ENCODE measurements at regions not wholly inside any gene's neighbourhood (a gene's known extent, or its start where the extent isn't known, plus 50 kb on each side); places are given as distances from the start of the nearest gene placed in this dataset.

GRCh38 chr1:106049595-106049994 is 1006.9 kb upstream of the PRMT6 start:
- 90 to 100% methylated on average over 1 of the region's 1 CpG for WGBS, 2 experiments (ENCODE audit: insufficient coverage in 2 of 2)
- Histone ChIP-seq H3K27ac (ENCODE audit: low read depth, low read length, severe bottlenecking) (no peak overlapping the region), H3K4me3 (ENCODE audit: extremely low read depth, insufficient read depth, low read length, poor library complexity, severe bottlenecking) (no peak overlapping the region)

GRCh38 chr1:106055855-106056254 is 1000.6 kb upstream of the PRMT6 start:
- no peak overlapping the region for H3K4me3 ChIP-seq (ENCODE audit: extremely low read depth, insufficient read depth, low read length, poor library complexity, severe bottlenecking)
- no peaks in the 10 kb centered on the region for H3K4me1 ChIP-seq (ENCODE audit: control insufficient read depth, insufficient read depth, low read length, poor library complexity, severe bottlenecking)
- H3K36me3 ChIP-seq (ENCODE audit: control insufficient read depth, insufficient read depth, low read length), result no peaks in the 10 kb centered on the region
- no peaks in the 10 kb centered on the region for H3K9me3 ChIP-seq (ENCODE audit: control insufficient read depth, low read length)
- H3K27ac ChIP-seq (ENCODE audit: low read depth, low read length, severe bottlenecking), result no peak overlapping the region
- 80% methylated on average over 1 of the region's 1 CpG; no CpG with 5 or more reads in 1 of the 2 experiments for WGBS, 2 experiments (ENCODE audit: insufficient coverage in 2 of 2)

More at GRCh38 chr1:106049595-106049994, 1006.9 kb upstream of the PRMT6 start:
- Histone ChIP-seq H3K36me3 (ENCODE audit: control insufficient read depth, insufficient read depth, low read length) (no peaks in the 10 kb centered on the region), H3K9me3 (ENCODE audit: control insufficient read depth, low read length) (no peaks in the 10 kb centered on the region), H3K4me1 (ENCODE audit: control insufficient read depth, insufficient read depth, low read length, poor library complexity, severe bottlenecking) (no peaks in the 10 kb centered on the region)

GRCh38 chr1:106061586-106062495 is 994.6 kb upstream of the PRMT6 start:
- H3K27ac ChIP-seq (ENCODE audit: low read depth, low read length, severe bottlenecking), result no peak overlapping the region
- WGBS, 2 experiments (ENCODE audit: insufficient coverage in 2 of 2), result 67 to 79% methylated on average over 3 of the region's 3 CpGs
- H3K36me3 ChIP-seq (ENCODE audit: control insufficient read depth, insufficient read depth, low read length), result no peaks in the 10 kb centered on the region
- no peaks in the 10 kb centered on the region for H3K4me1 ChIP-seq (ENCODE audit: control insufficient read depth, insufficient read depth, low read length, poor library complexity, severe bottlenecking)
- H3K9me3 ChIP-seq (ENCODE audit: control insufficient read depth, low read length), result peaks cover 5% of the 10 kb centered on the region
- no peak overlapping the region for H3K4me3 ChIP-seq (ENCODE audit: extremely low read depth, insufficient read depth, low read length, poor library complexity, severe bottlenecking)

- WGBS, 2 experiments (ENCODE audit: insufficient coverage in 2 of 2), result no CpG with 5 or more reads among the region's 1 CpG
- H3K4me3 ChIP-seq (ENCODE audit: extremely low read depth, insufficient read depth, low read length, poor library complexity, severe bottlenecking), result no peak overlapping the region
- H3K27ac ChIP-seq (ENCODE audit: low read depth, low read length, severe bottlenecking), result no peak overlapping the region
- H3K36me3 ChIP-seq (ENCODE audit: control insufficient read depth, insufficient read depth, low read length), result no peaks in the 10 kb centered on the region
- peaks cover 5% of the 10 kb centered on the region for H3K9me3 ChIP-seq (ENCODE audit: control insufficient read depth, low read length)
- no peaks in the 10 kb centered on the region for H3K4me1 ChIP-seq (ENCODE audit: control insufficient read depth, insufficient read depth, low read length, poor library complexity, severe bottlenecking)
Measured at GRCh38 chr1:106063510-106063909, 993.0 kb upstream of the PRMT6 start.

GRCh38 chr1:106072909-106073600 is 983.4 kb upstream of the PRMT6 start:
- 79 to 89% methylated on average over 3 of the region's 7 CpGs for WGBS, 2 experiments (ENCODE audit: insufficient coverage in 2 of 2)
- H3K27ac ChIP-seq (ENCODE audit: low read depth, low read length, severe bottlenecking), result no peak overlapping the region
- no peaks in the 10 kb centered on the region for H3K4me1 ChIP-seq (ENCODE audit: control insufficient read depth, insufficient read depth, low read length, poor library complexity, severe bottlenecking)
- H3K4me3 ChIP-seq (ENCODE audit: extremely low read depth, insufficient read depth, low read length, poor library complexity, severe bottlenecking), result no peak overlapping the region
- H3K9me3 ChIP-seq (ENCODE audit: control insufficient read depth, low read length), result no peaks in the 10 kb centered on the region
- no peaks in the 10 kb centered on the region for H3K36me3 ChIP-seq (ENCODE audit: control insufficient read depth, insufficient read depth, low read length)

- Histone ChIP-seq H3K4me3 (ENCODE audit: extremely low read depth, insufficient read depth, low read length, poor library complexity, severe bottlenecking) (no peak overlapping the region), H3K27ac (ENCODE audit: low read depth, low read length, severe bottlenecking) (no peak overlapping the region), H3K4me1 (ENCODE audit: control insufficient read depth, insufficient read depth, low read length, poor library complexity, severe bottlenecking) (no peaks in the 10 kb centered on the region), H3K36me3 (ENCODE audit: control insufficient read depth, insufficient read depth, low read length) (no peaks in the 10 kb centered on the region), H3K9me3 (ENCODE audit: control insufficient read depth, low read length) (no peaks in the 10 kb centered on the region)
- WGBS, 2 experiments (ENCODE audit: insufficient coverage in 2 of 2), result 84 to 85% methylated on average over 31 to 40 of the region's 41 CpGs
Measured at GRCh38 chr1:106080608-106081325, 975.7 kb upstream of the PRMT6 start.

- Histone ChIP-seq H3K9me3 (ENCODE audit: control insufficient read depth, low read length) (no peaks in the 10 kb centered on the region), H3K4me1 (ENCODE audit: control insufficient read depth, insufficient read depth, low read length, poor library complexity, severe bottlenecking) (no peaks in the 10 kb centered on the region), H3K4me3 (ENCODE audit: extremely low read depth, insufficient read depth, low read length, poor library complexity, severe bottlenecking) (no peak overlapping the region), H3K27ac (ENCODE audit: low read depth, low read length, severe bottlenecking) (no peak overlapping the region), H3K36me3 (ENCODE audit: control insufficient read depth, insufficient read depth, low read length) (no peaks in the 10 kb centered on the region)
- WGBS, 2 experiments (ENCODE audit: insufficient coverage in 2 of 2), result 60 to 100% methylated on average over 1 of the region's 2 CpGs
Measured at GRCh38 chr1:106111044-106111443, 945.4 kb upstream of the PRMT6 start.

GRCh38 chr1:106113851-106114250 is 942.6 kb upstream of the PRMT6 start:
- no peaks in the 10 kb centered on the region for H3K4me1 ChIP-seq (ENCODE audit: control insufficient read depth, insufficient read depth, low read length, poor library complexity, severe bottlenecking)
- H3K9me3 ChIP-seq (ENCODE audit: control insufficient read depth, low read length), result no peaks in the 10 kb centered on the region
- H3K27ac ChIP-seq (ENCODE audit: low read depth, low read length, severe bottlenecking), result no peak overlapping the region
- 90% methylated on average over 2 of the region's 2 CpGs; no CpG with 5 or more reads in 1 of the 2 experiments for WGBS, 2 experiments (ENCODE audit: insufficient coverage in 2 of 2)
- no peaks in the 10 kb centered on the region for H3K36me3 ChIP-seq (ENCODE audit: control insufficient read depth, insufficient read depth, low read length)
- no peak overlapping the region for H3K4me3 ChIP-seq (ENCODE audit: extremely low read depth, insufficient read depth, low read length, poor library complexity, severe bottlenecking)

- 78 to 89% methylated on average over 1 to 2 of the region's 2 CpGs for WGBS, 2 experiments (ENCODE audit: insufficient coverage in 2 of 2)
- Histone ChIP-seq H3K4me1 (ENCODE audit: control insufficient read depth, insufficient read depth, low read length, poor library complexity, severe bottlenecking) (no peaks in the 10 kb centered on the region), H3K36me3 (ENCODE audit: control insufficient read depth, insufficient read depth, low read length) (no peaks in the 10 kb centered on the region), H3K9me3 (ENCODE audit: control insufficient read depth, low read length) (peaks cover 12% of the 10 kb centered on the region), H3K27ac (ENCODE audit: low read depth, low read length, severe bottlenecking) (no peak overlapping the region), H3K4me3 (ENCODE audit: extremely low read depth, insufficient read depth, low read length, poor library complexity, severe bottlenecking) (no peak overlapping the region)
Measured at GRCh38 chr1:106120789-106121188, 935.7 kb upstream of the PRMT6 start.

- H3K4me3 ChIP-seq (ENCODE audit: extremely low read depth, insufficient read depth, low read length, poor library complexity, severe bottlenecking), result no peak overlapping the region
- no peaks in the 10 kb centered on the region for H3K4me1 ChIP-seq (ENCODE audit: control insufficient read depth, insufficient read depth, low read length, poor library complexity, severe bottlenecking)
- H3K9me3 ChIP-seq (ENCODE audit: control insufficient read depth, low read length), result peaks cover 12% of the 10 kb centered on the region
- H3K36me3 ChIP-seq (ENCODE audit: control insufficient read depth, insufficient read depth, low read length), result no peaks in the 10 kb centered on the region
- 93 to 98% methylated on average over 3 to 5 of the region's 6 CpGs for WGBS, 2 experiments (ENCODE audit: insufficient coverage in 2 of 2)
- no peak overlapping the region for H3K27ac ChIP-seq (ENCODE audit: low read depth, low read length, severe bottlenecking)
Measured at GRCh38 chr1:106121728-106122127, 934.7 kb upstream of the PRMT6 start.
